NCI-H146 (cell line): ENCODE measurements at regions not wholly inside any gene's neighbourhood (a gene's known extent, or its start where the extent isn't known, plus 50 kb on each side); places are given as distances from the start of the nearest gene placed in this dataset.

Experiments used
- DNase-seq: peaks from one replicate; lab custom pipeline; 2025; lab: John Stamatoyannopoulos, UW

- no peak for DNase-seq
Observed at GRCh38 chr18:78883501-78883900, 96.1 kb upstream of the SALL3 start.

GRCh38 chr18:78884502-78884901 is 95.1 kb upstream of the SALL3 start:
- no peak for DNase-seq

- DNase-seq: no peak
Observed at GRCh38 chr18:78889250-78889649, 90.4 kb upstream of the SALL3 start.

- no peak for DNase-seq
Observed at GRCh38 chr18:78890388-78890787, 89.2 kb upstream of the SALL3 start.

GRCh38 chr18:78891185-78891762 is 88.3 kb upstream of the SALL3 start:
- DNase-seq: peak; percentile 88

- peak; percentile 63 for DNase-seq
Observed at GRCh38 chr18:78892177-78892576, 87.4 kb upstream of the SALL3 start.

GRCh38 chr18:78892721-78893120 is 86.9 kb upstream of the SALL3 start:
- peak; percentile 59 for DNase-seq

- DNase-seq: peak; percentile 97
Observed at GRCh38 chr18:78893281-78894032, 86.2 kb upstream of the SALL3 start.

GRCh38 chr18:78894033-78894305 is 85.6 kb upstream of the SALL3 start:
- DNase-seq: no peak

- no peak for DNase-seq
Observed at GRCh38 chr18:78895207-78896001, 84.2 kb upstream of the SALL3 start.

GRCh38 chr18:78896111-78896905 is 83.3 kb upstream of the SALL3 start:
- DNase-seq: no peak

GRCh38 chr18:78898066-78898465 is 81.6 kb upstream of the SALL3 start:
- no peak for DNase-seq

GRCh38 chr18:78898635-78899034 is 81.0 kb upstream of the SALL3 start:
- DNase-seq: no peak

- no peak for DNase-seq
Observed at GRCh38 chr18:78899241-78899640, 80.4 kb upstream of the SALL3 start.

GRCh38 chr18:78900938-78901909 is 78.4 kb upstream of the SALL3 start:
- DNase-seq: no peak

- no peak for DNase-seq
Observed at GRCh38 chr18:78901923-78902794, 77.5 kb upstream of the SALL3 start.

- no peak for DNase-seq
Observed at GRCh38 chr18:78902795-78903435, 76.7 kb upstream of the SALL3 start.

GRCh38 chr18:78903436-78904178 is 76.0 kb upstream of the SALL3 start:
- no peak for DNase-seq

GRCh38 chr18:78904179-78904531 is 75.5 kb upstream of the SALL3 start:
- DNase-seq: no peak
